A549 (cell line): ENCODE measurements at regions not wholly inside any gene's neighbourhood (a gene's known extent, or its start where the extent isn't known, plus 50 kb on each side); places are given as distances from the start of the nearest gene placed in this dataset.
"Not testable (repeated sequence)": the region's sequence is repeated elsewhere in the genome, so short reads cannot be mapped to it uniquely, and the experiment has no call there.

Experiments used
- CHD4 ChIP-seq: fragments of 200-600 bp; sonication (generic); IDR thresholded peaks from 2 replicates; pipeline ENCODE4 v1.6.1; 2016; ENCODE audit warnings: antibody characterized with exemption, mild to moderate bottlenecking, borderline replicate concordance
- EHMT2 ChIP-seq: fragments of 200-600 bp; sonication (generic); IDR thresholded peaks from 2 replicates; pipeline ENCODE4 v1.6.1; 2016; ENCODE audit warnings: antibody characterized with exemption, low read depth, mild to moderate bottlenecking, moderate library complexity
- ESRRA ChIP-seq: fragments of 150-350 bp; IDR thresholded peaks from 2 replicates; pipeline ENCODE4 v1.6.1; 2014; ENCODE audit warnings: mild to moderate bottlenecking, low read length, borderline replicate concordance
- HEYL ChIP-seq: fragments of 250-450 bp; sonication (Bioruptor Pico); IDR thresholded peaks from 2 replicates; pipeline ENCODE4 v1.8.0; 2021; ENCODE audit warnings: mild to moderate bottlenecking, moderate library complexity
- JUNB ChIP-seq: fragments of >200 bp; sonication (Bioruptor Twin); formaldehyde crosslinking; IDR thresholded peaks from 2 replicates; pipeline ENCODE4 v1.6.1; 2016
- KDM5A ChIP-seq: fragments of 200-600 bp; sonication (generic); IDR thresholded peaks from 2 replicates; pipeline ENCODE4 v1.6.1; 2016; ENCODE audit warnings: antibody characterized with exemption, mild to moderate bottlenecking
- NR3C1 ChIP-seq: fragments of >200 bp; sonication (Bioruptor Twin); formaldehyde crosslinking; IDR thresholded peaks from 3 replicates; pipeline ENCODE4 v1.6.1; 2017
- POLR2A ChIP-seq: IDR thresholded peaks from 2 replicates; pipeline ENCODE4 v1.6.1; 2012; ENCODE audit warnings: mild to moderate bottlenecking, low read length
- RNF2 ChIP-seq: fragments of 200-600 bp; sonication (generic); IDR thresholded peaks from 2 replicates; pipeline ENCODE4 v1.6.1; 2016; ENCODE audit warnings: low read depth, mild to moderate bottlenecking, antibody characterized with exemption, moderate library complexity, borderline replicate concordance
- ZFP36 ChIP-seq: fragments of 450-650 bp; IDR thresholded peaks from 2 replicates; pipeline ENCODE4 v1.6.1; 2014; ENCODE audit warnings: borderline replicate concordance; ENCODE audit not compliant: partially characterized antibody
- TF ChIP-seq, protein P1 (sequence below): fragments of 150-350 bp; IDR thresholded peaks from 2 replicates; pipeline ENCODE4 v1.6.1; 2014; ENCODE audit warnings: low read depth, mild to moderate bottlenecking, low read length
- TF ChIP-seq, protein P2 (sequence below): fragments of >200 bp; sonication (Bioruptor Twin); formaldehyde crosslinking; IDR thresholded peaks from 3 replicates; pipeline ENCODE4 v1.5.1; 2016
- TF ChIP-seq, protein P3 (sequence below): fragments of 200-600 bp; sonication (generic); IDR thresholded peaks from 2 replicates; pipeline ENCODE4 v1.6.1; 2016; ENCODE audit warnings: antibody characterized with exemption, mild to moderate bottlenecking, moderate library complexity

DNA sequence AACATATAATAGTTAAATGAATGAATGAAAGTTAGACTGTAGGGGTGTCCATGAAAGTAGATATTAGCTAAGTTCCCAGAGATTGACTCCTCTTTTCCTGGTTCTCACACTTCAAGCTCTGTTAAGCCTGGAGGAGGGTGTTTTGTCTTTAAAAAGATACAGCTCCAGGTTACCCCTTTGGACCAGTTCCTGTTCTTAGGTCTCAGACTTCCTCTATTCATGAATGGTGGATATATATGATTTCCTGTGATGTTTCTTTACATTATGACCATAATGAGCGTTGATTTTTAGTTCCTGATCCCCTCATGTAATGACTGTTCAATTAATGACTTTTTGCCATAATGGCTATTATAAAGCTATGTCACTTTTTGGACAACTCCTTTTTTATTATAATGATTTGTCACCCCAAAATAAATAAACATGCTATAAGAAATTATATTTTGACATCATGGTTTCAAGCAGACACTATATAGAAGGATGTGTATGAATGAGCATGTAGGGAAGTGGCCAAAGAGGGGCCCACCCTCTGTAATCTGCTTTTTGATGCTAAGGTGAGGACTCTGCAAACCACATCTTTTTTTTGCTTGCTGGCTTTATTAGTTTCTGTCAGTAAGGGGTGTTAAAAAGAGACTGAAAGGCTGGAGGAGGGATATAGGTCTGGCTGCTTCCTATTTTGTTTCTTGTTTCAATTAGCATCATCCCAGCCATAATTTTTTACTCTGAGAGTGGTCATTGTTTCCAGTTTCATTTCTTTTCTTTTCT is 115.2 kb downstream of the FAM72B start:
- TF ChIP-seq, protein P1, sequence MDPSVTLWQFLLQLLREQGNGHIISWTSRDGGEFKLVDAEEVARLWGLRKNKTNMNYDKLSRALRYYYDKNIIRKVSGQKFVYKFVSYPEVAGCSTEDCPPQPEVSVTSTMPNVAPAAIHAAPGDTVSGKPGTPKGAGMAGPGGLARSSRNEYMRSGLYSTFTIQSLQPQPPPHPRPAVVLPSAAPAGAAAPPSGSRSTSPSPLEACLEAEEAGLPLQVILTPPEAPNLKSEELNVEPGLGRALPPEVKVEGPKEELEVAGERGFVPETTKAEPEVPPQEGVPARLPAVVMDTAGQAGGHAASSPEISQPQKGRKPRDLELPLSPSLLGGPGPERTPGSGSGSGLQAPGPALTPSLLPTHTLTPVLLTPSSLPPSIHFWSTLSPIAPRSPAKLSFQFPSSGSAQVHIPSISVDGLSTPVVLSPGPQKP = not testable (repeated sequence)
- TF ChIP-seq, protein P2, sequence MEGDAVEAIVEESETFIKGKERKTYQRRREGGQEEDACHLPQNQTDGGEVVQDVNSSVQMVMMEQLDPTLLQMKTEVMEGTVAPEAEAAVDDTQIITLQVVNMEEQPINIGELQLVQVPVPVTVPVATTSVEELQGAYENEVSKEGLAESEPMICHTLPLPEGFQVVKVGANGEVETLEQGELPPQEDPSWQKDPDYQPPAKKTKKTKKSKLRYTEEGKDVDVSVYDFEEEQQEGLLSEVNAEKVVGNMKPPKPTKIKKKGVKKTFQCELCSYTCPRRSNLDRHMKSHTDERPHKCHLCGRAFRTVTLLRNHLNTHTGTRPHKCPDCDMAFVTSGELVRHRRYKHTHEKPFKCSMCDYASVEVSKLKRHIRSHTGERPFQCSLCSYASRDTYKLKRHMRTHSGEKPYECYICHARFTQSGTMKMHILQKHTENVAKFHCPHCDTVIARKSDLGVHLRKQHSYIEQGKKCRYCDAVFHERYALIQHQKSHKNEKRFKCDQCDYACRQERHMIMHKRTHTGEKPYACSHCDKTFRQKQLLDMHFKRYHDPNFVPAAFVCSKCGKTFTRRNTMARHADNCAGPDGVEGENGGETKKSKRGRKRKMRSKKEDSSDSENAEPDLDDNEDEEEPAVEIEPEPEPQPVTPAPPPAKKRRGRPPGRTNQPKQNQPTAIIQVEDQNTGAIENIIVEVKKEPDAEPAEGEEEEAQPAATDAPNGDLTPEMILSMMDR = not testable (repeated sequence)
- TF ChIP-seq JUNB; HEYL (CRISPR knock-in tag); CHD4; ESRRA; ZFP36; KDM5A; EHMT2; NR3C1; POLR2A; RNF2: not testable (repeated sequence)
- TF ChIP-seq, protein P3, sequence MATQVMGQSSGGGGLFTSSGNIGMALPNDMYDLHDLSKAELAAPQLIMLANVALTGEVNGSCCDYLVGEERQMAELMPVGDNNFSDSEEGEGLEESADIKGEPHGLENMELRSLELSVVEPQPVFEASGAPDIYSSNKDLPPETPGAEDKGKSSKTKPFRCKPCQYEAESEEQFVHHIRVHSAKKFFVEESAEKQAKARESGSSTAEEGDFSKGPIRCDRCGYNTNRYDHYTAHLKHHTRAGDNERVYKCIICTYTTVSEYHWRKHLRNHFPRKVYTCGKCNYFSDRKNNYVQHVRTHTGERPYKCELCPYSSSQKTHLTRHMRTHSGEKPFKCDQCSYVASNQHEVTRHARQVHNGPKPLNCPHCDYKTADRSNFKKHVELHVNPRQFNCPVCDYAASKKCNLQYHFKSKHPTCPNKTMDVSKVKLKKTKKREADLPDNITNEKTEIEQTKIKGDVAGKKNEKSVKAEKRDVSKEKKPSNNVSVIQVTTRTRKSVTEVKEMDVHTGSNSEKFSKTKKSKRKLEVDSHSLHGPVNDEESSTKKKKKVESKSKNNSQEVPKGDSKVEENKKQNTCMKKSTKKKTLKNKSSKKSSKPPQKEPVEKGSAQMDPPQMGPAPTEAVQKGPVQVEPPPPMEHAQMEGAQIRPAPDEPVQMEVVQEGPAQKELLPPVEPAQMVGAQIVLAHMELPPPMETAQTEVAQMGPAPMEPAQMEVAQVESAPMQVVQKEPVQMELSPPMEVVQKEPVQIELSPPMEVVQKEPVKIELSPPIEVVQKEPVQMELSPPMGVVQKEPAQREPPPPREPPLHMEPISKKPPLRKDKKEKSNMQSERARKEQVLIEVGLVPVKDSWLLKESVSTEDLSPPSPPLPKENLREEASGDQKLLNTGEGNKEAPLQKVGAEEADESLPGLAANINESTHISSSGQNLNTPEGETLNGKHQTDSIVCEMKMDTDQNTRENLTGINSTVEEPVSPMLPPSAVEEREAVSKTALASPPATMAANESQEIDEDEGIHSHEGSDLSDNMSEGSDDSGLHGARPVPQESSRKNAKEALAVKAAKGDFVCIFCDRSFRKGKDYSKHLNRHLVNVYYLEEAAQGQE = not testable (repeated sequence)
